Fibroblast of mammary gland (primary cell): ENCODE measurements at regions not wholly inside any gene's neighbourhood (a gene's known extent, or its start where the extent isn't known, plus 50 kb on each side); places are given as distances from the start of the nearest gene placed in this dataset.
"Not testable (repeated sequence)": the region's sequence is repeated elsewhere in the genome, so short reads cannot be mapped to it uniquely, and the experiment has no call there.

ENCODE experiments used
- DNase-seq: peaks from one replicate; pipeline ENCODE4 v3.0.0-alpha.2; 2010; ENCODE audit warnings: low read depth
- H3K4me3 ChIP-seq: 2 replicates; pipeline ENCODE4 v1.5.1; 2011; ENCODE audit warnings: low read depth, mild to moderate bottlenecking, low read length, moderate library complexity; ENCODE audit not compliant: control insufficient read depth
- CTCF ChIP-seq: conservative IDR thresholded peaks from 2 replicates; pipeline ENCODE4 v1.5.1; 2011; ENCODE audit warnings: low read depth, low read length, inconsistent platforms; ENCODE audit not compliant: control insufficient read depth, insufficient read depth

- TF ChIP-seq CTCF, result no peak
- H3K4me3 ChIP-seq, result no peak overlapping the region
- DNase-seq, result no peak
Observed at GRCh38 chr2:20120569-20121416, 69.4 kb upstream of the LAPTM4A start.

- H3K4me3 ChIP-seq, result no peak overlapping the region
- TF ChIP-seq CTCF, result no peak
- no peak for DNase-seq
Observed at GRCh38 chr2:20118051-20118450, 66.6 kb upstream of the LAPTM4A start.

GRCh38 chr2:20115902-20116301 lies 64.5 kb upstream of the LAPTM4A start:
- H3K4me3 ChIP-seq, result no peak overlapping the region
- no peak for TF ChIP-seq CTCF
- DNase-seq, result no peak

GRCh38 chr2:20115374-20115773 lies 63.9 kb upstream of the LAPTM4A start:
- DNase-seq, result no peak
- no peak for TF ChIP-seq CTCF
- H3K4me3 ChIP-seq, result no peak overlapping the region

GRCh38 chr2:20113986-20114938 lies 62.8 kb upstream of the LAPTM4A start:
- no peak for DNase-seq
- no peak overlapping the region for H3K4me3 ChIP-seq
- TF ChIP-seq CTCF, result no peak

GRCh38 chr2:20113004-20113796 lies 61.8 kb upstream of the LAPTM4A start:
- no peak for DNase-seq

GRCh38 chr2:20112361-20112760 lies 60.9 kb upstream of the LAPTM4A start:
- DNase-seq, H3K4me3 ChIP-seq: not testable (repeated sequence)

More at GRCh38 chr2:20113004-20113796, 61.8 kb upstream of the LAPTM4A start:
- TF ChIP-seq CTCF, result no peak
- H3K4me3 ChIP-seq, result no peak overlapping the region
